Trophoblast cell (in vitro differentiated cells and primary cell): ENCODE measurements at regions not wholly inside any gene's neighbourhood (a gene's known extent, or its start where the extent isn't known, plus 50 kb on each side); places are given as distances from the start of the nearest gene placed in this dataset.

ENCODE experiments used
- DNase-seq, 2 donors: peaks; one replicate each; pipeline ENCODE4 v3.0.0-alpha.2; 2016
- H2AFZ ChIP-seq: 2 replicates; pipeline ENCODE4 v1.6.1; 2013; ENCODE audit warnings: low read length, moderate library complexity, mild to moderate bottlenecking; ENCODE audit not compliant: insufficient read depth, poor library complexity
- H2AK5ac ChIP-seq: 2 replicates; pipeline ENCODE4 v1.6.1; 2013; ENCODE audit warnings: mild to moderate bottlenecking, low read length
- H2BK120ac ChIP-seq: 2 replicates; pipeline ENCODE4 v1.6.1; 2013; ENCODE audit warnings: low read length, mild to moderate bottlenecking, moderate library complexity; ENCODE audit not compliant: insufficient read depth, poor library complexity
- H2BK12ac ChIP-seq: 2 replicates; pipeline ENCODE4 v1.6.1; 2013; ENCODE audit warnings: mild to moderate bottlenecking, low read length, moderate library complexity
- H2BK5ac ChIP-seq: 2 replicates; pipeline ENCODE4 v1.6.1; 2013; ENCODE audit warnings: low read length, low read depth, moderate library complexity, mild to moderate bottlenecking; ENCODE audit not compliant: poor library complexity
- H3K14ac ChIP-seq: 2 replicates; pipeline ENCODE4 v1.6.1; 2013; ENCODE audit warnings: mild to moderate bottlenecking, low read length
- H3K18ac ChIP-seq: 2 replicates; pipeline ENCODE4 v1.6.1; 2013; ENCODE audit warnings: mild to moderate bottlenecking, low read length
- H3K23ac ChIP-seq: 2 replicates; pipeline ENCODE4 v1.6.1; 2013; ENCODE audit warnings: low read length
- H3K27ac ChIP-seq: 2 replicates; pipeline ENCODE4 v1.5.1; 2013; ENCODE audit warnings: low read depth, mild to moderate bottlenecking, inconsistent platforms, low read length, moderate library complexity
- H3K27me3 ChIP-seq: 2 replicates; pipeline ENCODE4 v1.6.1; 2013; ENCODE audit warnings: inconsistent platforms, mild to moderate bottlenecking, low read length, moderate library complexity; ENCODE audit not compliant: insufficient read depth
- H3K36me3 ChIP-seq, 2 experiments: 1 replicate in 1 of 2; 2 replicates in 1 of 2; pipeline ENCODE4 v1.6.1; 2013; ENCODE audit warnings: low read length in 2 of 2, mild to moderate bottlenecking in 2 of 2, moderate library complexity in 1 of 2; ENCODE audit not compliant: insufficient read depth in 2 of 2, control insufficient read depth in 1 of 2
- H3K4ac ChIP-seq: 2 replicates; pipeline ENCODE4 v1.6.1; 2013; ENCODE audit warnings: low read depth, mild to moderate bottlenecking, low read length, moderate library complexity
- H3K4me1 ChIP-seq, 2 experiments: 1 replicate in 1 of 2; 2 replicates in 1 of 2; pipeline ENCODE4 v1.6.1; 2013; ENCODE audit warnings: low read length in 2 of 2, mild to moderate bottlenecking in 2 of 2, moderate library complexity in 1 of 2; ENCODE audit not compliant: insufficient read depth in 2 of 2, control insufficient read depth in 1 of 2
- H3K4me2 ChIP-seq: 2 replicates; pipeline ENCODE4 v1.6.1; 2013; ENCODE audit warnings: inconsistent platforms, mild to moderate bottlenecking, low read length, moderate library complexity
- H3K4me3 ChIP-seq: 2 replicates; pipeline ENCODE4 v1.5.1; 2013; ENCODE audit warnings: mild to moderate bottlenecking, low read depth, low read length, inconsistent platforms
- H3K79me1 ChIP-seq: one replicate; pipeline ENCODE4 v1.6.1; 2013; ENCODE audit warnings: low read length
- H3K79me2 ChIP-seq: 2 replicates; pipeline ENCODE4 v1.6.1; 2013; ENCODE audit warnings: low read length, mild to moderate bottlenecking; ENCODE audit not compliant: control insufficient read depth, insufficient read depth, poor library complexity
- H3K9ac ChIP-seq: 2 replicates; pipeline ENCODE4 v1.6.1; 2013; ENCODE audit warnings: mild to moderate bottlenecking, low read length
- H3K9me3 ChIP-seq: 2 replicates; pipeline ENCODE4 v1.6.1; 2013; ENCODE audit warnings: low read depth, mild to moderate bottlenecking, control low read depth, inconsistent platforms, low read length; ENCODE audit not compliant: insufficient read depth
- H4K12ac ChIP-seq: 2 replicates; pipeline ENCODE4 v1.6.1; 2013; ENCODE audit warnings: low read depth, mild to moderate bottlenecking, low read length, moderate library complexity
- H4K8ac ChIP-seq: 2 replicates; pipeline ENCODE4 v1.6.1; 2013; ENCODE audit warnings: low read depth, mild to moderate bottlenecking, low read length, moderate library complexity
- H4K91ac ChIP-seq: one replicate; pipeline ENCODE4 v1.6.1; 2013; ENCODE audit warnings: low read depth, mild to moderate bottlenecking, low read length, moderate library complexity
- WGBS: extraction: QIAGEN DNeasy Blood & Tissue Kit; methylation state at CpG from one replicate; pipeline ENCODE4 v1.1.7; 2013; ENCODE audit warnings: missing lambda C conversion rate; ENCODE audit not compliant: insufficient read length, insufficient coverage; ENCODE audit errors: extremely low coverage; 5-methylcytosine and 5-hydroxymethylcytosine counted together

DNA sequence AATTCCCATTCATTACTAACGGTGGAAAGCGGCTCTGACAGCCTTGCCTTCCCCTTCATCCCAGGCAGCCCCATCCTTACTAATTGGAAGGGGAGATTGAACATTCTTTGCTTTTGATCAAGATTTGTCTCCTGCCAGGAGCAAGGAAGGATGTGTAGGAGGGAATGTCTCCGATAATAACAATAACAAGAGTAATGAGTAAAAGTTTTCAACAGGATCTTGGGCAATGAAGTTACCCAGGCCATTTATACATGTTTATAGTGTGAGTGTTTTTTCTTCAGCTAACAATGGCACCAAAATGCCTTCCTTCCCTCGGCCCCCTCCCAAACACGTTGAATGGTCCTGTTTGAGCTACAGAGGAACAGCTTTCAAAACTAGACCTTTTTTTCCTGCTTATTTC, 83.8 kb downstream of the GATA6 start:
- H3K9me3 ChIP-seq, result no peaks in the 10 kb centered on the region
- no peak overlapping the region for H3K23ac ChIP-seq
- no peaks in the 10 kb centered on the region for H3K36me3 ChIP-seq
- no peak overlapping the region for H3K4me2 ChIP-seq
- WGBS, result no CpG with 5 or more reads among the region's 5 CpGs
- H3K18ac ChIP-seq, result no peak overlapping the region
- H4K91ac ChIP-seq, result no peak overlapping the region
- H2AK5ac ChIP-seq, result no peak overlapping the region
- no peak overlapping the region for H2BK5ac ChIP-seq
- no peak overlapping the region for H3K4ac ChIP-seq
- DNase-seq, result no peak
- H3K4me3 ChIP-seq, result no peak overlapping the region
- no peak overlapping the region for H4K12ac ChIP-seq
- H4K8ac ChIP-seq, result no peak overlapping the region
- H3K9ac ChIP-seq, result no peak overlapping the region
- no peaks in the 10 kb centered on the region for H3K4me1 ChIP-seq
- no peak overlapping the region for H2BK120ac ChIP-seq
- no peak overlapping the region for H3K14ac ChIP-seq
- H2BK12ac ChIP-seq, result no peak overlapping the region
- H2AFZ ChIP-seq, result no peak overlapping the region
- H3K27ac ChIP-seq, result no peak overlapping the region
- H3K79me1 ChIP-seq, result no peaks in the 10 kb centered on the region
- no peaks in the 10 kb centered on the region for H3K27me3 ChIP-seq
- no peaks in the 10 kb centered on the region for H3K79me2 ChIP-seq
